Inflammatory macrophage treated with lipopolysaccharide for 1 hour (primary cell): ENCODE measurements at regions not wholly inside any gene's neighbourhood (a gene's known extent, or its start where the extent isn't known, plus 50 kb on each side); places are given as distances from the start of the nearest gene placed in this dataset.

Experiments
- DNase-seq, 2 donors: peaks; one replicate each; pipeline ENCODE4 v3.0.0-alpha.2; 2020 to 2022

- DNase-seq = peak; percentile 57 to 69
These were observed 55.2 kb downstream of the FOS start for GRCh38 chr14:75333606-75334548.

- peak; percentile 30 to 35 for DNase-seq
These were observed 56.0 kb downstream of the FOS start for GRCh38 chr14:75334549-75335051.

GRCh38 chr14:75335571-75335970 is 56.9 kb downstream of the FOS start:
- peak; percentile 34 to 40 for DNase-seq

GRCh38 chr14:75338398-75338797 is 59.8 kb downstream of the FOS start:
- peak; percentile 78 to 84 for DNase-seq

GRCh38 chr14:75339059-75339458 is 60.4 kb downstream of the FOS start:
- DNase-seq = peak; percentile 88 to 90

GRCh38 chr14:75340921-75341320 is 62.3 kb downstream of the FOS start:
- peak; percentile 69 to 80 for DNase-seq

- DNase-seq = peak; percentile 86 to 89
These were observed 63.0 kb downstream of the FOS start for GRCh38 chr14:75341620-75342019.

GRCh38 chr14:75342762-75343599 is 64.4 kb downstream of the FOS start:
- peak; percentile 64 to 71 for DNase-seq

GRCh38 chr14:75343911-75344310 is 65.3 kb downstream of the FOS start:
- DNase-seq = peak in 1 of 2 donors; percentile 8

GRCh38 chr14:75344411-75344810 is 65.8 kb downstream of the FOS start:
- peak; percentile 44 to 66 for DNase-seq

- DNase-seq = no peak
These were observed 72.0 kb downstream of the FOS start for GRCh38 chr14:75350505-75351060.

GRCh38 chr14:75359098-75359497 is 68.7 kb upstream of the JDP2 start:
- no peak for DNase-seq

- no peak for DNase-seq
These were observed 66.8 kb upstream of the JDP2 start for GRCh38 chr14:75361041-75361440.

- DNase-seq = no peak
These were observed 65.9 kb upstream of the JDP2 start for GRCh38 chr14:75361751-75362433.

- DNase-seq = no peak
These were observed 64.7 kb upstream of the JDP2 start for GRCh38 chr14:75363130-75363529.

GRCh38 chr14:75363570-75364227 is 64.1 kb upstream of the JDP2 start:
- DNase-seq = no peak

GRCh38 chr14:75365116-75365515 is 62.7 kb upstream of the JDP2 start:
- no peak for DNase-seq

- no peak for DNase-seq
These were observed 60.9 kb upstream of the JDP2 start for GRCh38 chr14:75366963-75367362.

GRCh38 chr14:75368333-75368732 is 59.5 kb upstream of the JDP2 start:
- no peak for DNase-seq

- no peak for DNase-seq
These were observed 58.3 kb upstream of the JDP2 start for GRCh38 chr14:75369506-75369905.

GRCh38 chr14:75370416-75371205 is 57.2 kb upstream of the JDP2 start:
- DNase-seq = peak; percentile 71 to 77
